Sigmoid colon (tissue), 6 donors: ENCODE measurements at regions not wholly inside any gene's neighbourhood (a gene's known extent, or its start where the extent isn't known, plus 50 kb on each side); places are given as distances from the start of the nearest gene placed in this dataset.

Experiments
- DNase-seq: peaks from one replicate; pipeline ENCODE4 v3.0.0-alpha.2; 2019
- H3K27ac ChIP-seq, 4 donors: fragments of 200-600 bp; sonication (generic); one replicate each; pipeline ENCODE4 v1.5.1; 2016 to 2019; ENCODE audit warnings: mild to moderate bottlenecking in 1 of 4
- H3K27me3 ChIP-seq, 3 donors: fragments of 200-600 bp; sonication (generic); one replicate each; pipeline ENCODE4 v1.5.1; 2019; ENCODE audit warnings: mild to moderate bottlenecking in 1 of 3
- H3K36me3 ChIP-seq, 4 donors: fragments of 200-600 bp; sonication (generic); one replicate each; pipeline ENCODE4 v1.5.1; 2016 to 2019
- H3K4me1 ChIP-seq, 4 donors: fragments of 200-600 bp; sonication (generic); one replicate each; pipeline ENCODE4 v1.5.1; 2017 to 2019
- H3K4me3 ChIP-seq, 4 donors: fragments of 200-600 bp; sonication (generic); one replicate each; pipeline ENCODE4 v1.5.1; 2017 to 2019; ENCODE audit warnings: mild to moderate bottlenecking in 2 of 4, moderate library complexity in 1 of 4
- H3K9me3 ChIP-seq, 4 donors: fragments of 200-600 bp in 3 of 4; sonication (generic) in 3 of 4; one replicate each; pipeline versions ENCODE4 v1.5.1 to v1.6.1; 2013 to 2019
- CTCF ChIP-seq, 4 experiments: fragments of 450-650 bp in 3 of 4; fragments of 200-600 bp in 1 of 4; IDR thresholded peaks; one replicate each; pipeline ENCODE4 v1.5.1; 2016 to 2019; ENCODE audit warnings: antibody characterized with exemption in 4 of 4, mild to moderate bottlenecking in 3 of 4, moderate library complexity in 2 of 4
- EP300 ChIP-seq, 4 donors: sonication (generic); formaldehyde crosslinking; IDR thresholded peaks; one replicate each; pipeline ENCODE4 v1.6.1; 2017; ENCODE audit warnings: antibody characterized with exemption in 4 of 4
- POLR2A ChIP-seq, 2 donors: fragments of 450-650 bp; IDR thresholded peaks; one replicate each; pipeline ENCODE4 v1.6.1; 2016; ENCODE audit warnings: antibody characterized with exemption in 2 of 2, mild to moderate bottlenecking in 2 of 2, moderate library complexity in 2 of 2
- POLR2AphosphoS5 ChIP-seq, 4 donors: sonication (generic); formaldehyde crosslinking; IDR thresholded peaks; one replicate each; pipeline ENCODE4 v1.6.1; 2017; ENCODE audit warnings: antibody characterized with exemption in 4 of 4
- WGBS, 2 donors: extraction: QIAGEN DNeasy Blood & Tissue Kit; methylation state at CpG; one replicate each; pipeline ENCODE4 v1.1.7; 2013; 5-methylcytosine and 5-hydroxymethylcytosine counted together
- intact Hi-C: fragments of 100-400 bp; cut with DNase I; formaldehyde crosslinking; loops from one replicate; pipeline ENCODE4 v1.15.1; 2023
- donor health status: healthy with polysubstance abuse.
- donor health status: healthy.

GRCh38 chr2:191577605-191578004 lies 100.3 kb upstream of the NABP1 start:
- TF ChIP-seq EP300 (IDR thresholded peaks at IDR 0.05) = no peak
- no peak for TF ChIP-seq POLR2A (IDR thresholded peaks at IDR 0.05)
- TF ChIP-seq POLR2AphosphoS5 (IDR thresholded peaks at IDR 0.05) = no peak
- no peak for TF ChIP-seq CTCF (IDR thresholded peaks at IDR 0.05)
- intact Hi-C loops = no loop called here
- 70 to 72% methylated on average over 2 of the region's 2 CpGs for WGBS, 2 donors
- H3K4me3 ChIP-seq = no peak overlapping the region
- DNase-seq = no peak
- H3K27me3 ChIP-seq = no peaks in the 10 kb centered on the region
- H3K27ac ChIP-seq = no peak overlapping the region
- no peaks in the 10 kb centered on the region for H3K36me3 ChIP-seq
- H3K4me1 ChIP-seq = no peaks in the 10 kb centered on the region
- no peaks in the 10 kb centered on the region for H3K9me3 ChIP-seq

GRCh38 chr2:191578031-191578430 lies 99.9 kb upstream of the NABP1 start:
- H3K36me3 ChIP-seq = no peaks in the 10 kb centered on the region
- H3K4me1 ChIP-seq = no peaks in the 10 kb centered on the region
- no peak for DNase-seq
- no peaks in the 10 kb centered on the region for H3K9me3 ChIP-seq
- WGBS, 2 donors = 86 to 99% methylated on average over 3 of the region's 3 CpGs
- TF ChIP-seq EP300 (IDR thresholded peaks at IDR 0.05) (no peak), POLR2AphosphoS5 (IDR thresholded peaks at IDR 0.05) (no peak), CTCF (IDR thresholded peaks at IDR 0.05) (no peak), POLR2A (IDR thresholded peaks at IDR 0.05) (no peak)
- H3K4me3 ChIP-seq = no peak overlapping the region
- intact Hi-C loops = no loop called here
- H3K27me3 ChIP-seq = no peaks in the 10 kb centered on the region
- H3K27ac ChIP-seq = no peak overlapping the region

- H3K4me1 ChIP-seq = no peaks in the 10 kb centered on the region
- TF ChIP-seq EP300 (IDR thresholded peaks at IDR 0.05) = no peak
- no peak for TF ChIP-seq POLR2AphosphoS5 (IDR thresholded peaks at IDR 0.05)
- TF ChIP-seq CTCF (IDR thresholded peaks at IDR 0.05) = no peak
- no peak for TF ChIP-seq POLR2A (IDR thresholded peaks at IDR 0.05)
- no peaks in the 10 kb centered on the region for H3K36me3 ChIP-seq
- no peaks in the 10 kb centered on the region for H3K27me3 ChIP-seq
- no peak for DNase-seq
- intact Hi-C loops = no loop called here
- no peak overlapping the region for H3K27ac ChIP-seq
- 94% methylated on average over 4 of the region's 4 CpGs for WGBS, 2 donors
- no peak overlapping the region for H3K4me3 ChIP-seq
- no peaks in the 10 kb centered on the region for H3K9me3 ChIP-seq
These were observed 97.4 kb upstream of the NABP1 start for GRCh38 chr2:191580581-191580980.

GRCh38 chr2:191581003-191581402 lies 96.9 kb upstream of the NABP1 start:
- TF ChIP-seq CTCF (IDR thresholded peaks at IDR 0.05) = no peak
- TF ChIP-seq EP300 (IDR thresholded peaks at IDR 0.05) = no peak
- TF ChIP-seq POLR2AphosphoS5 (IDR thresholded peaks at IDR 0.05) = no peak
- TF ChIP-seq POLR2A (IDR thresholded peaks at IDR 0.05) = no peak
- DNase-seq = no peak
- no peak overlapping the region for H3K4me3 ChIP-seq
- no peak overlapping the region for H3K27ac ChIP-seq
- no peaks in the 10 kb centered on the region for H3K36me3 ChIP-seq
- intact Hi-C loops = no loop called here
- no peaks in the 10 kb centered on the region for H3K27me3 ChIP-seq
- no peaks in the 10 kb centered on the region for H3K9me3 ChIP-seq
- H3K4me1 ChIP-seq = no peaks in the 10 kb centered on the region

GRCh38 chr2:191582355-191582754 lies 95.6 kb upstream of the NABP1 start:
- no peak overlapping the region for H3K4me3 ChIP-seq
- H3K4me1 ChIP-seq = no peaks in the 10 kb centered on the region
- H3K9me3 ChIP-seq = no peaks in the 10 kb centered on the region
- TF ChIP-seq EP300 (IDR thresholded peaks at IDR 0.05) (no peak), CTCF (IDR thresholded peaks at IDR 0.05) (no peak), POLR2AphosphoS5 (IDR thresholded peaks at IDR 0.05) (no peak), POLR2A (IDR thresholded peaks at IDR 0.05) (no peak)
- intact Hi-C loops = no loop called here
- no peaks in the 10 kb centered on the region for H3K36me3 ChIP-seq
- H3K27me3 ChIP-seq = no peaks in the 10 kb centered on the region
- no peak for DNase-seq
- H3K27ac ChIP-seq = no peak overlapping the region
